IMR-90 (cell line): ENCODE measurements at regions not wholly inside any gene's neighbourhood (a gene's known extent, or its start where the extent isn't known, plus 50 kb on each side); places are given as distances from the start of the nearest gene placed in this dataset.

Source experiments
- ATAC-seq: fragments of 200-7000 bp; cut with Tn5 transposase; 2 replicates; pipeline ENCODE4 v1.9.1; 2020; ENCODE audit warnings: low read depth, mild to moderate bottlenecking, moderate library complexity
- BruUV-seq: library from RNA; stranded (reverse); fragments of 400-500 nt; replicated peaks from 2 replicates; lab custom pipeline; 2021; lab: Mats Ljungman, UMichigan
- CTCF ChIA-PET: fragments of 300-600 bp; formaldehyde crosslinking; extraction: SDS; loops from one replicate; lab custom pipeline; 2021; ENCODE audit warnings: antibody characterized with exemption; lab: Yijun Ruan, JAX
- POLR2A ChIA-PET: fragments of 300-600 bp; sonication (Branson Sonifier 250); formaldehyde crosslinking; loops from one replicate; lab custom pipeline; 2022; ENCODE audit warnings: antibody characterized with exemption; ENCODE audit not compliant: unreplicated experiment; lab: Charles Lee
- DNase-seq: peaks from one replicate; pipeline ENCODE4 v3.0.0; 2013
- H2AFZ ChIP-seq: replicated peaks from 2 replicates; pipeline ENCODE3; 2013; ENCODE audit warnings: low read length, mild to moderate bottlenecking; ENCODE audit not compliant: poor library complexity
- H2AK5ac ChIP-seq: 2 replicates; pipeline ENCODE4 v1.6.1; 2013; ENCODE audit warnings: low read depth, low read length, inconsistent platforms
- H2AK9ac ChIP-seq: replicated peaks from 2 replicates; pipeline ENCODE3; 2013; ENCODE audit warnings: mild to moderate bottlenecking, low read depth, low read length, moderate library complexity; ENCODE audit not compliant: poor library complexity
- H2BK120ac ChIP-seq: 2 replicates; pipeline ENCODE4 v1.6.1; 2013; ENCODE audit warnings: low read depth, low read length, inconsistent platforms
- H2BK15ac ChIP-seq: 3 replicates; pipeline ENCODE4 v1.6.1; 2013; ENCODE audit warnings: low read depth, low read length, inconsistent platforms
- H2BK20ac ChIP-seq: 2 replicates; pipeline ENCODE4 v1.6.1; 2013; ENCODE audit warnings: low read depth, mild to moderate bottlenecking, inconsistent platforms, low read length, moderate library complexity
- H2BK5ac ChIP-seq: 2 replicates; pipeline ENCODE4 v1.6.1; 2013; ENCODE audit warnings: mild to moderate bottlenecking, low read depth, low read length, inconsistent platforms; ENCODE audit not compliant: poor library complexity, severe bottlenecking
- H3K14ac ChIP-seq: replicated peaks from 2 replicates; pipeline ENCODE4 v1.6.1; 2013; ENCODE audit warnings: low read depth, low read length, inconsistent platforms
- H3K18ac ChIP-seq: 2 replicates; pipeline ENCODE4 v1.6.1; 2013; ENCODE audit warnings: low read depth, low read length, control low read depth
- H3K23ac ChIP-seq: 2 replicates; pipeline ENCODE4 v1.6.1; 2013; ENCODE audit warnings: low read depth, low read length, inconsistent platforms
- H3K27ac ChIP-seq: 2 replicates; pipeline ENCODE4 v1.5.1; 2013; ENCODE audit warnings: mild to moderate bottlenecking, control low read depth, low read length; ENCODE audit not compliant: insufficient read depth
- H3K27me3 ChIP-seq: 2 replicates; pipeline ENCODE4 v1.6.1; 2013; ENCODE audit warnings: low read length; ENCODE audit not compliant: control insufficient read depth, insufficient read depth
- H3K36me3 ChIP-seq: 2 replicates; pipeline ENCODE4 v1.6.1; 2013; ENCODE audit warnings: low read length, mixed read lengths; ENCODE audit not compliant: control insufficient read depth, insufficient read depth
- H3K4ac ChIP-seq: 2 replicates; pipeline ENCODE4 v1.6.1; 2013; ENCODE audit warnings: low read depth, low read length, inconsistent platforms
- H3K4me1 ChIP-seq: 2 replicates; pipeline ENCODE4 v1.6.1; 2013; ENCODE audit warnings: low read length, mixed read lengths; ENCODE audit not compliant: control insufficient read depth, insufficient read depth
- H3K4me2 ChIP-seq: 2 replicates; pipeline ENCODE4 v1.6.1; 2013; ENCODE audit warnings: low read depth, mild to moderate bottlenecking, control low read depth, low read length, moderate library complexity
- H3K4me3 ChIP-seq: 2 replicates; pipeline ENCODE4 v1.5.1; 2013; ENCODE audit warnings: low read depth, mild to moderate bottlenecking, control low read depth, low read length, moderate library complexity; ENCODE audit not compliant: insufficient read depth
- H3K56ac ChIP-seq: 2 replicates; pipeline ENCODE4 v1.6.1; 2013; ENCODE audit warnings: low read length, inconsistent platforms; ENCODE audit not compliant: insufficient read depth; ENCODE audit errors: extremely low read depth
- H3K79me1 ChIP-seq, 2 experiments: 2 replicates each; pipeline ENCODE4 v1.6.1; 2013; ENCODE audit warnings: low read length in 2 of 2, inconsistent platforms in 1 of 2, low read depth in 1 of 2
- H3K9ac ChIP-seq: 2 replicates; pipeline ENCODE4 v1.6.1; 2013; ENCODE audit warnings: low read depth, low read length, control low read depth
- H3K9me1 ChIP-seq: 2 replicates; pipeline ENCODE4 v1.6.1; 2013; ENCODE audit warnings: low read length, inconsistent platforms; ENCODE audit not compliant: insufficient read depth
- H3K9me3 ChIP-seq: 2 replicates; pipeline ENCODE4 v1.6.1; 2013; ENCODE audit warnings: low read length; ENCODE audit not compliant: control insufficient read depth, insufficient read depth
- H4K20me1 ChIP-seq: 2 replicates; pipeline ENCODE4 v1.6.1; 2013; ENCODE audit warnings: low read length, inconsistent platforms; ENCODE audit not compliant: insufficient read depth
- H4K5ac ChIP-seq: 2 replicates; pipeline ENCODE4 v1.6.1; 2013; ENCODE audit warnings: mild to moderate bottlenecking, low read depth, low read length, control low read depth
- H4K8ac ChIP-seq, 2 experiments: 2 replicates each; pipeline ENCODE4 v1.6.1; 2013; ENCODE audit warnings: low read depth in 2 of 2, low read length in 2 of 2, control low read depth in 1 of 2, inconsistent platforms in 1 of 2
- H4K91ac ChIP-seq: 2 replicates; pipeline ENCODE4 v1.6.1; 2013; ENCODE audit warnings: low read depth, low read length, inconsistent platforms; ENCODE audit not compliant: insufficient read depth
- BHLHE40 ChIP-seq: fragments of 150-350 bp; IDR thresholded peaks from 2 replicates; pipeline ENCODE4 v1.6.1; 2016; ENCODE audit warnings: mild to moderate bottlenecking, low read depth, low read length
- MAZ ChIP-seq: IDR thresholded peaks from 2 replicates; pipeline ENCODE4 v1.6.1; 2012; ENCODE audit warnings: low read depth, mild to moderate bottlenecking, low read length, improper control_type of control experiment, moderate library complexity, borderline replicate concordance
- POLR2A ChIP-seq: IDR thresholded peaks from 2 replicates; pipeline ENCODE4 v1.6.1; 2012; ENCODE audit warnings: mild to moderate bottlenecking, low read depth, low read length
- RCOR1 ChIP-seq: IDR thresholded peaks from 2 replicates; pipeline ENCODE4 v1.6.1; 2012; ENCODE audit warnings: mild to moderate bottlenecking, low read length, improper control_type of control experiment; ENCODE audit not compliant: insufficient replicate concordance
- SMC3 ChIP-seq: fragments of 150-350 bp; IDR thresholded peaks from 2 replicates; pipeline ENCODE4 v1.6.1; 2016; ENCODE audit warnings: low read depth, mild to moderate bottlenecking, antibody characterized with exemption, low read length, moderate library complexity
- WGBS, 2 experiments: methylation state at CpG; one replicate each; pipeline versions ENCODE4 v1.1.5 to v1.1.7; 2013; ENCODE audit warnings: missing lambda C conversion rate in 2 of 2; ENCODE audit not compliant: insufficient read length in 1 of 2; ENCODE audit errors: extremely low coverage in 2 of 2; 5-methylcytosine and 5-hydroxymethylcytosine counted together
- dilution Hi-C: fragments of 300-500 bp; cut with HindIII; formaldehyde crosslinking; loops from one replicate; pipeline ENCODE4 v1.14.3; 2018; ENCODE audit warnings: low sequenced_read_pairs; ENCODE audit not compliant: unreplicated experiment
- in situ Hi-C: fragments of 300-500 bp; cut with MboI; formaldehyde crosslinking; loops from 3 replicates; pipeline ENCODE4 v1.14.3; 2019; ENCODE audit warnings: low sequenced_read_pairs, inconsistent platforms, mixed read lengths
- intact Hi-C: fragments of 100-400 bp; cut with micrococcal nuclease; formaldehyde crosslinking; loops from 2 replicates; pipeline ENCODE4 v1.10.0; 2022
- TF ChIP-seq, protein P1 (sequence below): conservative IDR thresholded peaks from 2 replicates; pipeline ENCODE4 v1.5.1; 2012; ENCODE audit warnings: mild to moderate bottlenecking, low read depth, low read length, improper control_type of control experiment

DNA sequence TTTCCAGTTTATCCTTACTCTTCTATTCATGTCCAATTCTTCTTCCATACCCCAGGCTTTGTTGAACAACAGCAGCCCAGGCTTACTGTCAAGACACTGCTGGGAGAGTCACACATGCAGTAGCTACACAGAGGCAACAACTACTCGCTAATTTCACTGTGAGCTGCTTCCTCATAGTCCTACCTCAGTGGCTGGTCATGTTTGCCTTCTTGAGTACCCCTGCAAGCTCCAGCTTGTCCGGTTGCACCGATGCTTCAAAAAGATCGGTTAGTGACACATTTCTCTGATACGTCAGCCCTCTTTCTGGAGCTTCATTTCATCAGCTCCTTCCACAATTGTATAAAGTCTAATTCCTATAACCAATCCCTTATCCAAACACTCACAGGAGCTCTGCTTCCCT is 246.7 kb upstream of the NFIA start:
- ChIA-PET POLR2A (no interaction called here), CTCF (no interaction called here)
- dilution Hi-C loops (no loop called here), intact Hi-C loops (no loop called here), in situ Hi-C loops (no loop called here)
- Histone ChIP-seq H3K14ac (no peak overlapping the region), H4K8ac (no peak overlapping the region), H3K27me3 (no peaks in the 10 kb centered on the region), H3K9ac (no peak overlapping the region), H3K23ac (no peak overlapping the region), H2BK120ac (no peak overlapping the region), H3K4ac (no peak overlapping the region), H3K4me1 (no peaks in the 10 kb centered on the region), H3K27ac (no peak overlapping the region), H2BK20ac (no peak overlapping the region), H4K20me1 (no peaks in the 10 kb centered on the region), H2AFZ (no peak overlapping the region), H3K4me2 (no peak overlapping the region), H2AK5ac (no peak overlapping the region), H3K56ac (no peak overlapping the region), H3K79me1 (no peaks in the 10 kb centered on the region), H3K36me3 (no peaks in the 10 kb centered on the region), H2BK15ac (no peak overlapping the region), H3K9me1 (no peaks in the 10 kb centered on the region), H2AK9ac (no peak overlapping the region), H3K18ac (no peak overlapping the region), H3K9me3 (no peaks in the 10 kb centered on the region), H3K4me3 (no peak overlapping the region), H4K5ac (no peak overlapping the region), H2BK5ac (no peak overlapping the region), H4K91ac (no peak overlapping the region)
- BruUV-seq, result no TSS peak
- WGBS, 2 experiments, result 75% methylated on average over 5 of the region's 5 CpGs; no CpG with 5 or more reads in 1 of the 2 experiments
- no peak for DNase-seq
- no peak for ATAC-seq
- TF ChIP-seq BHLHE40 (no peak), MAZ (no peak), POLR2A (no peak), RCOR1 (no peak), SMC3 (no peak)
- TF ChIP-seq, protein P1, sequence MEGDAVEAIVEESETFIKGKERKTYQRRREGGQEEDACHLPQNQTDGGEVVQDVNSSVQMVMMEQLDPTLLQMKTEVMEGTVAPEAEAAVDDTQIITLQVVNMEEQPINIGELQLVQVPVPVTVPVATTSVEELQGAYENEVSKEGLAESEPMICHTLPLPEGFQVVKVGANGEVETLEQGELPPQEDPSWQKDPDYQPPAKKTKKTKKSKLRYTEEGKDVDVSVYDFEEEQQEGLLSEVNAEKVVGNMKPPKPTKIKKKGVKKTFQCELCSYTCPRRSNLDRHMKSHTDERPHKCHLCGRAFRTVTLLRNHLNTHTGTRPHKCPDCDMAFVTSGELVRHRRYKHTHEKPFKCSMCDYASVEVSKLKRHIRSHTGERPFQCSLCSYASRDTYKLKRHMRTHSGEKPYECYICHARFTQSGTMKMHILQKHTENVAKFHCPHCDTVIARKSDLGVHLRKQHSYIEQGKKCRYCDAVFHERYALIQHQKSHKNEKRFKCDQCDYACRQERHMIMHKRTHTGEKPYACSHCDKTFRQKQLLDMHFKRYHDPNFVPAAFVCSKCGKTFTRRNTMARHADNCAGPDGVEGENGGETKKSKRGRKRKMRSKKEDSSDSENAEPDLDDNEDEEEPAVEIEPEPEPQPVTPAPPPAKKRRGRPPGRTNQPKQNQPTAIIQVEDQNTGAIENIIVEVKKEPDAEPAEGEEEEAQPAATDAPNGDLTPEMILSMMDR, result no peak
